ENCODE measurements at regions not wholly inside any gene's neighbourhood (a gene's known extent, or its start where the extent isn't known, plus 50 kb on each side); places are given as distances from the start of the nearest gene placed in this dataset.
A peak's percentile ranks its signal among the peaks of the same experiment; 100 is the strongest.
"Not testable (repeated sequence)": the region's sequence is repeated elsewhere in the genome, so short reads cannot be mapped to it uniquely, and the experiment has no call there.

DNA sequence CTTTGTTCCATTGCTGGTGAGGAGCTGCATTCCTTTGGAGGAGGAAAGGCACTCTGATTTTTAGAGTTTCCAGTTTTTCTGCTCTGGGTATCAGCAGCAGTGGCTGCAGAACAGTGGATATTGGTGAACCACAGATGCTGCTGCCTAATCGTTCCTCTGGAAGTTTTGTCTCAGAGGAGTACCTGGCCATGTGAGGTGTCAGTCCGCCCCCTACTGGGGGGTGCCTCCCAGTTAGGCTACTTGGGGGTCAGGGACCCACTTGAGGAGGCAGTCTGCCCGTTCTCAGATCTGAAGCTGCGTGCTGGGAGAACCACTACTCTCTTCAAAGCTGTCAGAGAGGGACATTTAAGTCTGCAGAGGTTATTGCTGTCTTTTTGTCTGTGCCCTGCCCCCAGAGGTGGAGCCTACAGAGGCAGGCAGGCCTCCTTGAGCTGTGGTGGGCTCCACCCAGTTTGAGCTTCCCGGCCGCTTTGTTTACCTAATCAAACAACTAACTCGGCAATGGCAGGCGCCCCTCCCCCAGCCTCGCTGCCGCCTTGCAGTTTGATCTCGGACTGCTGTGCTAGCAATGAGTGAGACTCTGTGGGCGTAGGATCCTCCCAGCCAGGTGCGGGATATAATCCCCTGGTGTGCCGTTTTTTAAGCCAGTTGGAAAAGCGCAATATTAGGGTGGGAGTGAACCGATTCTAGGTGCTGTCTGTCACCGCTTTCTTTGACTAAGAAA lies 467.3 kb upstream of the TBL1XR1 start (continued):
- TF ChIP-seq, protein P1, sequence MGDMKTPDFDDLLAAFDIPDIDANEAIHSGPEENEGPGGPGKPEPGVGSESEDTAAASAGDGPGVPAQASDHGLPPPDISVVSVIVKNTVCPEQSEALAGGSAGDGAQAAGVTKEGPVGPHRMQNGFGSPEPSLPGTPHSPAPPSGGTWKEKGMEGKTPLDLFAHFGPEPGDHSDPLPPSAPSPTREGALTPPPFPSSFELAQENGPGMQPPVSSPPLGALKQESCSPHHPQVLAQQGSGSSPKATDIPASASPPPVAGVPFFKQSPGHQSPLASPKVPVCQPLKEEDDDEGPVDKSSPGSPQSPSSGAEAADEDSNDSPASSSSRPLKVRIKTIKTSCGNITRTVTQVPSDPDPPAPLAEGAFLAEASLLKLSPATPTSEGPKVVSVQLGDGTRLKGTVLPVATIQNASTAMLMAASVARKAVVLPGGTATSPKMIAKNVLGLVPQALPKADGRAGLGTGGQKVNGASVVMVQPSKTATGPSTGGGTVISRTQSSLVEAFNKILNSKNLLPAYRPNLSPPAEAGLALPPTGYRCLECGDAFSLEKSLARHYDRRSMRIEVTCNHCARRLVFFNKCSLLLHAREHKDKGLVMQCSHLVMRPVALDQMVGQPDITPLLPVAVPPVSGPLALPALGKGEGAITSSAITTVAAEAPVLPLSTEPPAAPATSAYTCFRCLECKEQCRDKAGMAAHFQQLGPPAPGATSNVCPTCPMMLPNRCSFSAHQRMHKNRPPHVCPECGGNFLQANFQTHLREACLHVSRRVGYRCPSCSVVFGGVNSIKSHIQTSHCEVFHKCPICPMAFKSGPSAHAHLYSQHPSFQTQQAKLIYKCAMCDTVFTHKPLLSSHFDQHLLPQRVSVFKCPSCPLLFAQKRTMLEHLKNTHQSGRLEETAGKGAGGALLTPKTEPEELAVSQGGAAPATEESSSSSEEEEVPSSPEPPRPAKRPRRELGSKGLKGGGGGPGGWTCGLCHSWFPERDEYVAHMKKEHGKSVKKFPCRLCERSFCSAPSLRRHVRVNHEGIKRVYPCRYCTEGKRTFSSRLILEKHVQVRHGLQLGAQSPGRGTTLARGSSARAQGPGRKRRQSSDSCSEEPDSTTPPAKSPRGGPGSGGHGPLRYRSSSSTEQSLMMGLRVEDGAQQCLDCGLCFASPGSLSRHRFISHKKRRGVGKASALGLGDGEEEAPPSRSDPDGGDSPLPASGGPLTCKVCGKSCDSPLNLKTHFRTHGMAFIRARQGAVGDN (CRISPR knock-in tag; IDR thresholded peaks at IDR 0.05): peak; percentile 20; the same call in 1 of the 2 replicates
- TF ChIP-seq MYC (CRISPR knock-in tag; IDR thresholded peaks at IDR 0.05; ENCODE audit: borderline replicate concordance): peak; percentile 25; the same call in 1 of the 2 replicates
- TF ChIP-seq FOXA1 (IDR thresholded peaks at IDR 0.05): not testable (repeated sequence)
- TF ChIP-seq FOXA1 (CRISPR knock-in tag; IDR thresholded peaks at IDR 0.05): peak; percentile 53
- TF ChIP-seq, protein P2, sequence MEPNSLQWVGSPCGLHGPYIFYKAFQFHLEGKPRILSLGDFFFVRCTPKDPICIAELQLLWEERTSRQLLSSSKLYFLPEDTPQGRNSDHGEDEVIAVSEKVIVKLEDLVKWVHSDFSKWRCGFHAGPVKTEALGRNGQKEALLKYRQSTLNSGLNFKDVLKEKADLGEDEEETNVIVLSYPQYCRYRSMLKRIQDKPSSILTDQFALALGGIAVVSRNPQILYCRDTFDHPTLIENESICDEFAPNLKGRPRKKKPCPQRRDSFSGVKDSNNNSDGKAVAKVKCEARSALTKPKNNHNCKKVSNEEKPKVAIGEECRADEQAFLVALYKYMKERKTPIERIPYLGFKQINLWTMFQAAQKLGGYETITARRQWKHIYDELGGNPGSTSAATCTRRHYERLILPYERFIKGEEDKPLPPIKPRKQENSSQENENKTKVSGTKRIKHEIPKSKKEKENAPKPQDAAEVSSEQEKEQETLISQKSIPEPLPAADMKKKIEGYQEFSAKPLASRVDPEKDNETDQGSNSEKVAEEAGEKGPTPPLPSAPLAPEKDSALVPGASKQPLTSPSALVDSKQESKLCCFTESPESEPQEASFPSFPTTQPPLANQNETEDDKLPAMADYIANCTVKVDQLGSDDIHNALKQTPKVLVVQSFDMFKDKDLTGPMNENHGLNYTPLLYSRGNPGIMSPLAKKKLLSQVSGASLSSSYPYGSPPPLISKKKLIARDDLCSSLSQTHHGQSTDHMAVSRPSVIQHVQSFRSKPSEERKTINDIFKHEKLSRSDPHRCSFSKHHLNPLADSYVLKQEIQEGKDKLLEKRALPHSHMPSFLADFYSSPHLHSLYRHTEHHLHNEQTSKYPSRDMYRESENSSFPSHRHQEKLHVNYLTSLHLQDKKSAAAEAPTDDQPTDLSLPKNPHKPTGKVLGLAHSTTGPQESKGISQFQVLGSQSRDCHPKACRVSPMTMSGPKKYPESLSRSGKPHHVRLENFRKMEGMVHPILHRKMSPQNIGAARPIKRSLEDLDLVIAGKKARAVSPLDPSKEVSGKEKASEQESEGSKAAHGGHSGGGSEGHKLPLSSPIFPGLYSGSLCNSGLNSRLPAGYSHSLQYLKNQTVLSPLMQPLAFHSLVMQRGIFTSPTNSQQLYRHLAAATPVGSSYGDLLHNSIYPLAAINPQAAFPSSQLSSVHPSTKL (CRISPR knock-in tag; IDR thresholded peaks at IDR 0.05): peak; percentile 71
